HAP-1 (cell line): ENCODE measurements at regions not wholly inside any gene's neighbourhood (a gene's known extent, or its start where the extent isn't known, plus 50 kb on each side); places are given as distances from the start of the nearest gene placed in this dataset.

Experiments used
- DNase-seq, 2 experiments: peaks; one replicate each; pipeline ENCODE4 v3.0.0-alpha.2; 2016 to 2020; ENCODE audit warnings: low spot score in 2 of 2
- H3K27me3 ChIP-seq: fragments of 250-450 bp; sonication (Bioruptor Pico); 2 replicates; pipeline ENCODE4 v1.5.1; 2020; ENCODE audit warnings: low read depth, mild to moderate bottlenecking, moderate library complexity
- H3K36me3 ChIP-seq: fragments of 250-450 bp; sonication (Bioruptor Pico); replicated peaks from 2 replicates; pipeline ENCODE4 v1.5.1; 2020; ENCODE audit warnings: mild to moderate bottlenecking
- H3K4me1 ChIP-seq: fragments of 250-450 bp; sonication (Bioruptor Pico); 2 replicates; pipeline ENCODE4 v1.5.1; 2020; ENCODE audit warnings: mild to moderate bottlenecking
- H3K4me3 ChIP-seq: fragments of 250-450 bp; sonication (Bioruptor Pico); 2 replicates; pipeline ENCODE4 v1.5.1; 2020; ENCODE audit warnings: mild to moderate bottlenecking, moderate library complexity
- H3K9me3 ChIP-seq: fragments of 250-450 bp; sonication (Bioruptor Pico); 2 replicates; pipeline ENCODE4 v1.5.1; 2020; ENCODE audit warnings: mild to moderate bottlenecking, moderate library complexity
- in situ Hi-C: fragments of 300-500 bp; cut with MboI; formaldehyde crosslinking; loops from 3 replicates; pipeline ENCODE4 v1.14.3; 2020; ENCODE audit warnings: low sequenced_read_pairs, inconsistent platforms, mixed read lengths

DNA sequence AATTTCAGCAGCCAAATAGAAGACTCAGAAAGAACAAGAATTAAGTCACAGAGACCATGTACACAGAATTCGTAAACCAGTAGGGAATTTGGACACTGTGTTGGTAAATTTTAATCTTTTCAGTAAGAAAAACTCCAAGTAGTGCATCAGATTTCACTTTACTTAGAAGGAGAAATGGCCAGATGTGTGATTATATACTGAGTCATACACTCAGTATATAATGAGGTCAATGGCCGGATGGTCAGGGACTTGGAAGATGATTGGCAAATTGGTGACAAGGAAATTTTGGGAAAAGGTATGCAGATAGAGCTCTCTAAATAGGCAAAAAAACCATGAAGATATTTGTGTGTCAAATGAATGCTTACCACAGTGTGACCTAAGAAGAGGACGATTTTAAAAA, 399.8 kb upstream of the LRRC7 start:
- no peaks in the 10 kb centered on the region for H3K27me3 ChIP-seq
- DNase-seq, result no peak
- H3K9me3 ChIP-seq, result 0 out of 2 replicates have a peak, but pooled peaks cover 4% of the 10 kb centered on the region
- no peak overlapping the region for H3K4me3 ChIP-seq
- H3K4me1 ChIP-seq, result no peaks in the 10 kb centered on the region
- H3K36me3 ChIP-seq, result no peaks in the 10 kb centered on the region
- in situ Hi-C loops, result no loop called here

DNA sequence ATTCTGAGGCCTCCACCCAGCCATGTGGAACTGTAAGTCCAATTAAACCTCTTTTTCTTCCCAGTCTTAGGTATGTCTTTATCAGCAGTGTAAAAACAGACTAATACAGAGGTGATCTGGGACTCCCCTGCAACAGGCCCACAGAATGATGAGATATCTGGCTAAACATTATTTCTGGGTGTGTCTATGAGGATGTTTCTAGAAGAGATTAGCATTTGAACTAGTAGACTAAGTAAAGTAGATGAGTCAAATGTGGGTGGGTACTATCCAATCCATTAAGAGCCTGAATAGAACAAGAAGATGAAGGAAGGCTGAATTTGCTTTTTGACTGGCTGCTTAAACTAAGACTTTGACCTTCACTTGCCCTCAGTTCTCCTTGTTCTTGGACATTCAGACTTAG, 396.5 kb upstream of the LRRC7 start:
- no peaks in the 10 kb centered on the region for H3K36me3 ChIP-seq
- H3K27me3 ChIP-seq, result no peaks in the 10 kb centered on the region
- H3K4me1 ChIP-seq, result no peaks in the 10 kb centered on the region
- no peak overlapping the region for H3K4me3 ChIP-seq
- in situ Hi-C loops, result no loop called here
- H3K9me3 ChIP-seq, result 0 out of 2 replicates have a peak, but pooled peaks cover 4% of the 10 kb centered on the region
- DNase-seq, result no peak

DNA sequence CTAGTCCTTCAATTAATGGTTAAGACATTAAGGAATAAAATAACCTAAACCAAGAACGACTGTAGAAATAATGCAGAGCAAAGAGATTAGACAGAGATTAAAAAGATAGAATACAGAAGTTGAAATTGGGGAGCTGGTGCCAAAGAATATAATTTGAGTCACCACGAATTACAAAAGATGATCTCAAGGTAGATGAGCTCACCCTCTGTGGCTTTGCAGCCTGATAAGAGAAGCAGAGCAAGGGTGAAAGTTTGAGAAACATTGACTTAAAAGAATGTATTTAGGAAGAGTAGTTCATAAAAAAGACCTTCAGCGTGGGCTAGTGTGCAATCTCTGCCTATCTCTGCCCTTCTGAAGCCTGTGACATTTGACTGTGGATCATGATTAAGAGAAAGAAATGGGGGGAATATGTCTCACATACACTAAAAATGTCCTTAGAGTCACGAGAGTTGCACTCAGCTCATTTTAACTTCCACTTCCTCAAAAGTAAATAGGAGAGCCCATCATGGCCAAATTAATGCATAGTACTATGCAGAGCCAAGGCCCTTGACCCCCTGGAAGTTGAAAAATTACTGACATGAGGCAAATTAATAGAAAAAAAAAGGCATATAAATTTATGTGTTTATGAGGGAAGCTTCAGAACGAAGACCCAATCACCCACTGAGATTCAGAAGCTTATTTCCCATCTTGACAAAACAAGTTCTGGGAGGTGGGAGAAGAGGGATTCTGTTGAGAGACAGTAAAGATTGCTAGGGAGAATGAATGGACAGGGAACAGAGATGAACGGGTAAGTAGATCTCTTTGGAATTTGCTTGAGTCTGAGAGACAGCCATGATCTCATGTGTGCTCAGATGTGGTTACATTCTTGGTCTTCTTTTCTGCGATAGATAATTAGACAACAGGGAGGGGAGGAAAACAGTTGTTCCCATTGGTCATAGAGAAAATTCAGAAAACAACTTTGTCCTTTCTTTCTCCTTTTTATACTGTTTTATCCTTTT, 395.4 kb upstream of the LRRC7 start:
- no peak overlapping the region for H3K4me3 ChIP-seq
- H3K27me3 ChIP-seq, result no peaks in the 10 kb centered on the region
- 0 out of 2 replicates have a peak, but pooled peaks cover 4% of the 10 kb centered on the region for H3K9me3 ChIP-seq
- H3K36me3 ChIP-seq, result no peaks in the 10 kb centered on the region
- in situ Hi-C loops, result no loop called here
- DNase-seq, result no peak
- no peaks in the 10 kb centered on the region for H3K4me1 ChIP-seq

DNA sequence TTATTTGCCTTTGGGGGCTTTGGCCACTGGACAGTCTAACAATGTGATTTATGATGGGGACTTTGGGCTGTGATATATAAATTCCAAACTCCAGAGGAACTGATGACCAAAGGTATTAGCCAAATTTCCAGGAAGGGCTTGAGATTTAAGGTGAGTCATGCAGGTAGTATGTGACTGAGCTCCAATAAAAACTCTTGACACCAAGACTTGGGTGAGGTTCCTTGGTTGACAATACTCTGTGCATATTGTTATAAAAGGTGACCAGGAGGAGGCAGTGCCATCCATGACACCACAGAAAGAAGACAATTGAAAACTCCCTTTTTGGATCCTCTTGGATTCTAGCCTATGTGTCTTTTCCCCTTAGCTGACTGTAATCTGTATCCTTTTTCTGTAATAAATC, 392.7 kb upstream of the LRRC7 start:
- no peak overlapping the region for H3K4me3 ChIP-seq
- in situ Hi-C loops, result no loop called here
- no peaks in the 10 kb centered on the region for H3K4me1 ChIP-seq
- H3K9me3 ChIP-seq, result 0 out of 2 replicates have a peak, but pooled peaks cover 1% of the 10 kb centered on the region
- no peaks in the 10 kb centered on the region for H3K36me3 ChIP-seq
- no peaks in the 10 kb centered on the region for H3K27me3 ChIP-seq
- no peak for DNase-seq

DNA sequence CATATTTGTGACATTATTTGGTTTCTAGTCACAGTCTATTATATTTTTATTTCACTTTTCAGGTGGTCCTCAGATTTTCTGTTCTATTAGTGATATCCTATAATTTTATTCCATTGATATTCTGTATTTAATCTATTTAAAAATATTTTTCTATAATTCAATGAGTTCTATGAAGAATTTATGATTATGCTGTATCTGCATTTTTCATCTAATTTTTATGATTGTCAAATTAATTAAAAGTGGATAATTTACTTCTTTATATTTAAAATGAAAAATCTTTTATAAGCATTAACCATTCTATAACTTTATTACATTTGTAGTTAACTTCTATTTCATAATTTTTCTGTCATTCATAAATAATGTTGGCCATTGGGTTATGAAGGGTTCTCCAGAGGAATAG, 387.4 kb upstream of the LRRC7 start:
- in situ Hi-C loops, result no loop called here

DNA sequence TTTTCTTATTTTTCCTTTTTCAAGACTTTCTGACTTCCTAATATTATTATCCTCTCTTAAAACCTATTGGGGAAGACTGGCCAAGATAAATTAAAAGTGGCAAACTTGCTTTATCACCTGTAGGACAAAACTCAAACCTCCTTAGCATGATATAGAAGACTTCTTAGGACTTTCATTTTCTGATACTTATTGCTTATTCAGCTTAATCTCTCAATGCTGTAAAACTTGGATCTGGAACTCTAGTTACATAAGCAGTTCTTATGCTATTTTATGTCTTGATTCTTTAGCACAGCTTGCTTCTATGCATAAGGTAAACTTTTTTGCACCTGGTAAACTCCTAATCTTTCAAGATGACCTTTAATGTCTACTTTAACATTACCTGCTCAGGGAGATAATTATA, 382.3 kb upstream of the LRRC7 start:
- Histone ChIP-seq H3K4me3 (no peak overlapping the region), H3K36me3 (no peaks in the 10 kb centered on the region), H3K27me3 (no peaks in the 10 kb centered on the region), H3K9me3 (no peaks in the 10 kb centered on the region), H3K4me1 (no peaks in the 10 kb centered on the region)
- in situ Hi-C loops, result no loop called here
- no peak for DNase-seq

More for the DNA sequence above, 387.4 kb upstream of the LRRC7 start:
- Histone ChIP-seq H3K27me3 (no peaks in the 10 kb centered on the region), H3K36me3 (no peaks in the 10 kb centered on the region), H3K4me3 (no peak overlapping the region), H3K4me1 (no peaks in the 10 kb centered on the region), H3K9me3 (no peaks in the 10 kb centered on the region)
- no peak for DNase-seq

DNA sequence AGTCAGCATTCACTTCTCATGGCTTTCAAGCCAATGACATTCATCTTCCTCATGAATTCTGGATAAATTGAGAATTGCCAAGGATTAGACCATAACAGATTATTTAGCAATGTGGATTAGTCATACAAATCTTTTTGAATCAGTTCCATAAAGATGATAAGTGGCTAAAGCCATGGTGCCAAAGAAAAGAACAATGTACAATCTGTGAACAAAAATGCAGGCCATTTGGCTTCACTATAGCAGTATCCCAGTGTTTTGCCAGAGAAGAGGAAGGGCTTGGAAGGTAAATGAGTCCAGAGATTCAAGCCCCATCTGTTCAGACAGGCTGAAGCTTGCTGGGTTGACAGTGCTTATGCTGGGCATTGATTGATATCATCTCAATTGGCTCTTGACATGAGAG, 376.4 kb upstream of the LRRC7 start:
- in situ Hi-C loops, result no loop called here
- DNase-seq, result peak in 1 of 2 experiments; percentile 6
- Histone ChIP-seq H3K27me3 (no peaks in the 10 kb centered on the region), H3K4me1 (no peaks in the 10 kb centered on the region), H3K9me3 (no peaks in the 10 kb centered on the region), H3K4me3 (no peak overlapping the region), H3K36me3 (no peaks in the 10 kb centered on the region)

DNA sequence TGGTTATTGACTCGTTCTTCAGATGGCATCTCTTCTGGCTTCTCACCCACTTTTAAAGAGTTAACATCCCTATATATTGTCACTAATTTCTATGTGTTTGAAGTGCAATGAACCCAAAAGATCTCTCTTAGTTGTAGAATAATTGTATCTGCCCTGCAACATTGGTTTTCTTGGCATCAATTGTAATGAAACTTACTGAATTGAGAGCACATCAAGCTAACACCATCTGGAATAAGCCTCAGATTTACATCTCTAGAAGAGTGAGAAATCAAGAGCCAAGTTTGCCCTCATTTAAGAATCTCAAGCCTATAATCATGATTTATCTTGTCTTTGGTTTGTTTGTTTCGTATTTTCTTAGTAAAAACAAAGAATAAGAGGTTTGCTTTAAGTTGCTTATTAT, 372.6 kb upstream of the LRRC7 start:
- Histone ChIP-seq H3K9me3 (no peaks in the 10 kb centered on the region), H3K4me1 (no peaks in the 10 kb centered on the region), H3K36me3 (no peaks in the 10 kb centered on the region), H3K4me3 (no peak overlapping the region), H3K27me3 (no peaks in the 10 kb centered on the region)
- in situ Hi-C loops, result no loop called here
- DNase-seq, result no peak

DNA sequence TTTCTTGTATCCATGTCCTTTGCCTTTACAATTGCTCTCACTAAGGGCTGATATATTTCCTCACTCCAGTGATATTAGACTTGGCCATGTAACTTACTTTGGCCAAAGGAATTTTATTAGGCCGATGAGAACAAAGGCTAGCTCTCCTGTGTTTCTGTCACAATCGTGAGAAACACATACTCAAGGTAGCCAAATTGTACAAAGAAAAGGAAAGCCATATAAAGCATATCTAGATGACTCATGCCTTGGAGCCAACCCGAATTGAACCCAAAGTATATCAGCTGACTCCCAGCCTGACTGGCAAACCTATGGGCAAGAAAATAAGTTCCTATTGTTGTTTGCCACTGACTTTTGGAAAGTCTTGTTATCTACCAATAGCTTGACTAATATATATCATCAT, 371.7 kb upstream of the LRRC7 start:
- H3K4me1 ChIP-seq, result no peaks in the 10 kb centered on the region
- in situ Hi-C loops, result no loop called here

DNA sequence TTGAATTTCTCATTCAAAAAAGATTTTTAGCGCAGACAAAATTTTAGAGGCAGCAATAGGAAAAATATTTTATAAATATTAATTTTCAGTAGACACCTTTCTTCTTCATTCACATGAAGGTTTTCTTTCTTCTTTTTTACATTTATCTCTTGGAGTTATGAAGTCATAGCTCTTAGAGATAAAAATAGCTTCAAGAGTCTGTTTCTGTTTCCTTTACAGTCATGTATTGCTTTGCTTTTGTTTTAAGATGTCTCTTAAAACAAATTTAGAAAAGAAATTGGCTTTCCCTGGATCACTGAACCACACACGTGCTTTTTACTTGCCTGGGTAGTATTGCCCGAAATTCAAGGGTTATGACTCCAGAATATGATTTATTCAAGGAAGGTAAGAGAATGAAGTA, 369.9 kb upstream of the LRRC7 start:
- H3K27me3 ChIP-seq, result no peaks in the 10 kb centered on the region
- H3K36me3 ChIP-seq, result no peaks in the 10 kb centered on the region
- H3K4me1 ChIP-seq, result no peaks in the 10 kb centered on the region
- DNase-seq, result no peak
- no peaks in the 10 kb centered on the region for H3K9me3 ChIP-seq
- H3K4me3 ChIP-seq, result no peak overlapping the region
- in situ Hi-C loops, result no loop called here

More for the DNA sequence above, 371.7 kb upstream of the LRRC7 start:
- Histone ChIP-seq H3K36me3 (no peaks in the 10 kb centered on the region), H3K9me3 (no peaks in the 10 kb centered on the region), H3K4me3 (no peak overlapping the region), H3K27me3 (no peaks in the 10 kb centered on the region)
- DNase-seq, result no peak

DNA sequence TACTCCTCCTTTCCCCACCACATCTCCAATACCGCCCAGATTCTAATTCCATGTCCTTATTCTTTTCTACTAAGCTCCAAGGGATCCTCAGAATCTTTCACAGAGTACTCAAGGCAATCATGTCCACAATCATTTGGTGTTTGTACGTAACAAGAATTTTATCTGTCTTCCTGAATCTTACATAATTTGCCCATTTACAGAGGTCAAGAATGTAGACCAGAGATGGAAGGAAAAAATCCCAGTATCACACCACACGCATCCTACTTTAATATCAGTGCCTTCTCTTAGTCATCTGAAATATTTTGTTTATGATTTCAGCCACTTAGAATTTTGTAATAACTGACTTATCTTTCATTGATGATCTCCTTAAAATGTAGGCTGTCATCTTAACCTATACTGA, 366.0 kb upstream of the LRRC7 start:
- DNase-seq, result no peak
- no peaks in the 10 kb centered on the region for H3K9me3 ChIP-seq
- no peaks in the 10 kb centered on the region for H3K27me3 ChIP-seq
- in situ Hi-C loops, result no loop called here
- no peak overlapping the region for H3K4me3 ChIP-seq
- H3K4me1 ChIP-seq, result no peaks in the 10 kb centered on the region
- H3K36me3 ChIP-seq, result no peaks in the 10 kb centered on the region

DNA sequence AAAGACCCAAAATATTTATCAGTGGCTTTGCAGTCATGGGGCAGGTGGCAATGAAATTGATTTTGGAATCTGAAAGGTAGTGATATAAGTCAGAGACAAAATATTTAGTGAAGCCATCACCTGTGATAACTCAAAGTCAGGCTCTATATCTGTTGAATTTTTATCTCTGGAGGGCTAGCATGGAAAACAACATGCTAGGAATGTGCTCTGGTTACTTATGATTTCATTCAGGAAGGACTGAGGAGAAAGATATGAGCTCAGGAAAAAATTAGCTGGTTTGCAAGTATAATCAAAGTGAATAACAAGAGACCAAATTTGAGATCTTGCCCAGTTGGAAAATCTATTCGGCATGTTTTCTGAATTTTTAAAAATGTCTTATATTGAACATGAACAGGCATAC, 364.6 kb upstream of the LRRC7 start:
- no peak for DNase-seq
- Histone ChIP-seq H3K36me3 (no peaks in the 10 kb centered on the region), H3K4me3 (no peak overlapping the region), H3K4me1 (no peaks in the 10 kb centered on the region), H3K9me3 (no peaks in the 10 kb centered on the region), H3K27me3 (no peaks in the 10 kb centered on the region)
- in situ Hi-C loops, result no loop called here

DNA sequence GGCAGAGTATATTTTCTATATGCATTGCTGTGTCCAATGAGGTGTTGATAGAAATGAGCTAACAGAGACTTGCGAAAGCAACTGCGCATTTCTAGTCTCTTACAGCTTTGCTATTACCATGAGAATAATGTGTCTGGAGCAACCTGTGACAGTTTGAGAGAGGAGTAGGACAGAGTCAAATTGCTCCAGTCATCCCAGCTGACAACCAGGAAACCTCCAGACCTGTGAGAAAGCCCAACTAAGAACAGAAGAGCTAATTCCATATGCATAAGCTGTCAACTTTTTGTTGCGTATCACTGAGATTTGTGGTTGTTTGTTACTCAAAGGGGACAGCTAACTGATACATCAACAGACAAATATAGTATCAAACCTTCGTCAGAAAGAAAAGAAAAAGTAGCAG, 354.1 kb upstream of the LRRC7 start:
- Histone ChIP-seq H3K4me1 (no peaks in the 10 kb centered on the region), H3K27me3 (no peaks in the 10 kb centered on the region), H3K9me3 (no peaks in the 10 kb centered on the region), H3K36me3 (no peaks in the 10 kb centered on the region), H3K4me3 (no peak overlapping the region)
- in situ Hi-C loops, result no loop called here
- DNase-seq, result no peak

DNA sequence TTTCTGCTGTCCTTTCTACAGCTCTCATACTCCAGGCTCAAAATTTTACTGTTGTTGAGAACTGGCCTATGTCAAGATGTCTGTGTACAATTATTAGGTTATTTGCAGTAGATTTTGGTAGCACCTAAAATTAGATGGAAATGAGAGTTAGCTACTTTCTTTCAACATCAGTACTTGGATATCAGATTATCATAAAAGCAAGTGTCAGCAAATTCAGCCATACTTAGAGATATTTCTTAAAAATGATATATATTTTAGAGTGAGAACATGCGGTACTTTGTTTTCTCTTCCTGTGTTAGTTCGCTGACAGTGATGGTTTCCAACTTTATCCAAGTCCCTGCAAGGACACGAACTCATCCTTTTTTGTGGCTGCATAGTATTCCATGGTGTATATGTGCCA, 351.8 kb upstream of the LRRC7 start:
- no peaks in the 10 kb centered on the region for H3K36me3 ChIP-seq
- no peaks in the 10 kb centered on the region for H3K9me3 ChIP-seq
- no peak for DNase-seq
- no peaks in the 10 kb centered on the region for H3K4me1 ChIP-seq
- no peak overlapping the region for H3K4me3 ChIP-seq
- in situ Hi-C loops, result no loop called here
- H3K27me3 ChIP-seq, result no peaks in the 10 kb centered on the region
